ENCODE measurements at regions not wholly inside any gene's neighbourhood (a gene's known extent, or its start where the extent isn't known, plus 50 kb on each side); places are given as distances from the start of the nearest gene placed in this dataset.

GRCh38 chr18:46293742-46294181, 189.6 kb downstream of the HAUS1 start:
- H3K27ac Mint-ChIP-seq (ENCODE audit: unreplicated experiment) = peak overlapping the region; percentile 58
- Histone ChIP-seq H3K27me3 (ENCODE audit: insufficient read depth, low read length) (no peaks in the 10 kb centered on the region), H4K20me1 (ENCODE audit: insufficient read depth, low read length) (no peaks in the 10 kb centered on the region), H3K9me3 (ENCODE audit: insufficient read depth, low read depth, low read length) (no peaks in the 10 kb centered on the region), H3K27ac (ENCODE audit: low read depth, low read length) (no peak overlapping the region), H3K9ac (ENCODE audit: low read length) (no peak overlapping the region), H3K4me1 (ENCODE audit: insufficient read depth, low read length) (no peaks in the 10 kb centered on the region), H3K36me3 (ENCODE audit: insufficient read depth, low read length) (no peaks in the 10 kb centered on the region), H3K4me2 (ENCODE audit: low read length) (no peak overlapping the region), H2AFZ (ENCODE audit: low read depth, low read length) (no peak overlapping the region), H3K79me2 (ENCODE audit: insufficient read depth, low read length) (no peaks in the 10 kb centered on the region), H3K4me3 (ENCODE audit: insufficient read depth, low read depth, low read length) (no peak overlapping the region)
- TF ChIP-seq CTCF (IDR thresholded peaks at IDR 0.05; ENCODE audit: insufficient read depth, low read depth, low read length) (no peak), EZH2 (IDR thresholded peaks at IDR 0.05; ENCODE audit: insufficient read depth, low read length) (no peak)
- peaks cover 6% of the 10 kb centered on the region for H3K4me1 Mint-ChIP-seq (ENCODE audit: low read depth, unreplicated experiment)
- FAIRE-seq = no peak
- H3K4me3 Mint-ChIP-seq (ENCODE audit: unreplicated experiment) = no peak overlapping the region
- no peaks in the 10 kb centered on the region for H3K9me3 Mint-ChIP-seq (ENCODE audit: unreplicated experiment)
- peaks cover 6% of the 10 kb centered on the region for H3K36me3 Mint-ChIP-seq (ENCODE audit: low read depth, unreplicated experiment)
- peaks cover 18% of the 10 kb centered on the region for H3K27me3 Mint-ChIP-seq (ENCODE audit: low read depth, unreplicated experiment)
- DNase-seq (ENCODE audit: low read depth) = no peak

DNA sequence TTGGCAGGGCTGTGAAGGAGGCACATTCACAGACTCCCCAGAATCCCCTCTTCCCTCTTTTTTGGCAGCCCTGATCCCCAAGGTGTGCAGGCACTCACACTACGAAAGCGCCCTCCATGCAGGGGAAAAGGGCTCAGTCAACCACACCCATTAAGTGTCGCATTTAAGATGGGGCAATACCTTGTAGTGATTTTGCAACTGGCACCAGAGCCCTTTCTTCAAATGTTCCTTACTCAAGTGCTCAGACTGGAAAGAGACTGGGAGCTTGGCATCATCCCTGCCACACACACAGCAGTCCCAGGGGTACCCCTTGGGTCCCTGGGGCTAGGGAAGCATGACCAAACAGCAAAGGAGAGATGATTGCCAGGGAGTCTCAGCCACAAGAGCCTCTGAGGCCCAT, 190.1 kb downstream of the HAUS1 start:
- peaks cover 4% of the 10 kb centered on the region for H3K36me3 Mint-ChIP-seq (ENCODE audit: low read depth, unreplicated experiment)
- Histone ChIP-seq H4K20me1 (ENCODE audit: insufficient read depth, low read length) (no peaks in the 10 kb centered on the region), H3K4me1 (ENCODE audit: insufficient read depth, low read length) (no peaks in the 10 kb centered on the region), H3K4me2 (ENCODE audit: low read length) (no peak overlapping the region), H3K36me3 (ENCODE audit: insufficient read depth, low read length) (no peaks in the 10 kb centered on the region), H3K27ac (ENCODE audit: low read depth, low read length) (no peak overlapping the region), H3K9me3 (ENCODE audit: insufficient read depth, low read depth, low read length) (no peaks in the 10 kb centered on the region), H2AFZ (ENCODE audit: low read depth, low read length) (no peak overlapping the region), H3K4me3 (ENCODE audit: insufficient read depth, low read depth, low read length) (no peak overlapping the region), H3K79me2 (ENCODE audit: insufficient read depth, low read length) (no peaks in the 10 kb centered on the region), H3K27me3 (ENCODE audit: insufficient read depth, low read length) (no peaks in the 10 kb centered on the region), H3K9ac (ENCODE audit: low read length) (no peak overlapping the region)
- FAIRE-seq (no peak), DNase-seq (ENCODE audit: low read depth) (no peak)
- peaks cover 15% of the 10 kb centered on the region for H3K27me3 Mint-ChIP-seq (ENCODE audit: low read depth, unreplicated experiment)
- no peak overlapping the region for H3K4me3 Mint-ChIP-seq (ENCODE audit: unreplicated experiment)
- H3K9me3 Mint-ChIP-seq (ENCODE audit: unreplicated experiment) = no peaks in the 10 kb centered on the region
- peaks cover 6% of the 10 kb centered on the region for H3K4me1 Mint-ChIP-seq (ENCODE audit: low read depth, unreplicated experiment)
- no peak overlapping the region for H3K27ac Mint-ChIP-seq (ENCODE audit: unreplicated experiment)
- no peak for TF ChIP-seq CTCF (IDR thresholded peaks at IDR 0.05; ENCODE audit: insufficient read depth, low read depth, low read length)
- TF ChIP-seq EZH2 (IDR thresholded peaks at IDR 0.05; ENCODE audit: insufficient read depth, low read length) = no peak

- Mint-ChIP-seq H3K36me3 (ENCODE audit: low read depth, unreplicated experiment) (no peaks in the 10 kb centered on the region), H3K4me1 (ENCODE audit: low read depth, unreplicated experiment) (peaks cover 6% of the 10 kb centered on the region), H3K9me3 (ENCODE audit: unreplicated experiment) (no peaks in the 10 kb centered on the region), H3K27ac (ENCODE audit: unreplicated experiment) (no peak overlapping the region), H3K27me3 (ENCODE audit: low read depth, unreplicated experiment) (peaks cover 10% of the 10 kb centered on the region), H3K4me3 (ENCODE audit: unreplicated experiment) (no peak overlapping the region)
- Histone ChIP-seq H3K4me1 (ENCODE audit: insufficient read depth, low read length) (no peaks in the 10 kb centered on the region), H3K9ac (ENCODE audit: low read length) (no peak overlapping the region), H4K20me1 (ENCODE audit: insufficient read depth, low read length) (no peaks in the 10 kb centered on the region), H3K4me3 (ENCODE audit: insufficient read depth, low read depth, low read length) (no peak overlapping the region), H3K4me2 (ENCODE audit: low read length) (no peak overlapping the region), H3K36me3 (ENCODE audit: insufficient read depth, low read length) (no peaks in the 10 kb centered on the region), H2AFZ (ENCODE audit: low read depth, low read length) (no peak overlapping the region), H3K9me3 (ENCODE audit: insufficient read depth, low read depth, low read length) (no peaks in the 10 kb centered on the region), H3K27me3 (ENCODE audit: insufficient read depth, low read length) (no peaks in the 10 kb centered on the region), H3K79me2 (ENCODE audit: insufficient read depth, low read length) (no peaks in the 10 kb centered on the region), H3K27ac (ENCODE audit: low read depth, low read length) (no peak overlapping the region)
- DNase-seq (ENCODE audit: low read depth) = no peak
- TF ChIP-seq EZH2 (IDR thresholded peaks at IDR 0.05; ENCODE audit: insufficient read depth, low read length) (no peak), CTCF (IDR thresholded peaks at IDR 0.05; ENCODE audit: insufficient read depth, low read depth, low read length) (no peak)
- FAIRE-seq = no peak
Measured at GRCh38 chr18:46294751-46295150, 190.6 kb downstream of the HAUS1 start.

Measured in astrocyte (in vitro differentiated cells and primary cell).